Left ventricle myocardium superior (tissue), 1 donor: ENCODE measurements at regions not wholly inside any gene's neighbourhood (a gene's known extent, or its start where the extent isn't known, plus 50 kb on each side); places are given as distances from the start of the nearest gene placed in this dataset.
A peak's percentile ranks its signal among the peaks of the same experiment; 100 is the strongest.

Experiments
- ATAC-seq: fragments of 200-7000 bp; cut with Tn5 transposase; one replicate; pipeline ENCODE4 v1.9.1; 2020; ENCODE audit warnings: mild to moderate bottlenecking, moderate library complexity
- DNase-seq: peaks from one replicate; pipeline ENCODE4 v3.0.0-alpha.2; 2020
- intact Hi-C: fragments of 100-400 bp; cut with micrococcal nuclease; formaldehyde crosslinking; loops from one replicate; pipeline ENCODE4 v1.11.0; 2022
- donor health status: DM: no; HTN: yes; CAD: no; lungs with severe emphysema.

DNA sequence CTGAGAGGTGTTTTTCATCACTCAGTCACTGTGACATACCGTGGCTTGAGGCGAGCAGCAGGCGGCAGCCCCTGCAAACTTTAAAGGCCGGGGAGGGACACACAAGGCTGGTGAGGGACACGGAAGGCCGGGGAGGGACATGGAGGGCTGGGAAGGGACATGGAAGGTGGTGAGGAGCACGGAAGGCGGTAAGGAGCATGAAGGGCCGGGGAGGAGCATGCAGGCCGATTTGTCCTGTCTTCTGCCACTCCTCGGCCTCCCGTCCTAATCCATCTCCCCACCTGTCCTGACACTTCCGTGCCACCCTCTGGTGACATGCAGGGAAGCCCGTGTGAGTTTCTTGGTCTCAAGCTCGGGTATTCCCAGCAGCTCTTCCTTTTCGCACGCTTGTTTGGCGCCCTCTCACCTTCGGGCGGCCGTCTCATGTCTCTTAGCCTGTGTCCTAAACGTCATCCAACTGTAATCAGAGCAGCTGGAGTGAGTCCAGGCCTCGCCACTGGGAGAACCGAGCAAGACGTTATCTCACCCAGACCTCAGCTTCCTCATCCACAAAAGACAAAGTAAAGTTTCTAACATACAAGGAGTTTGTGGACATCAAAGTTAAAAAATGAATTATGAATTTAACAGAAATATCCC, 126.5 kb downstream of the MRPL36 start:
- no peak for ATAC-seq
- intact Hi-C loops = no loop called here
- DNase-seq = no peak

DNA sequence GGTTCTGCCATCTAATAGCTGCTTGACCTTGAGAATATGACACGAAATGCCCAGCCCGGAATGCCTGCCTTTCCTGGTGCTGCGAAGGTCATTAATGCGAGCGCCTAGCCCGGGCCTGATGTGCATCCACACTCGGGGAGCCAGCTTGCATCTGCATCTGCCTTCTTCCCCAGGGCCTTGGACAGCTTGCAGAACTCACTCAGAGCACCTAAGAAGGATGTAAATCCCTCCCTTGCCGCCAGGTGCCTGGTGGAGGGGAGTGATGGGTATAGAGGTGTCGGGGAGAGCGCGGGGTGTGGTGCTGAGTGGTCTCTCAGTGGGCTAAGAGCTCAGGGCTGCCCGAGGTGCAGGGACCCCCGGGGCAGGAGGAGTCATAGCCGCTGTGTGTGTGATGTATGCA, 127.2 kb downstream of the MRPL36 start:
- DNase-seq = no peak
- no peak for ATAC-seq
- intact Hi-C loops = no loop called here

- ATAC-seq = no peak
- intact Hi-C loops = no loop called here
- no peak for DNase-seq
Measured at GRCh38 chr5:1671351-1671750, 128.3 kb downstream of the MRPL36 start.

DNA sequence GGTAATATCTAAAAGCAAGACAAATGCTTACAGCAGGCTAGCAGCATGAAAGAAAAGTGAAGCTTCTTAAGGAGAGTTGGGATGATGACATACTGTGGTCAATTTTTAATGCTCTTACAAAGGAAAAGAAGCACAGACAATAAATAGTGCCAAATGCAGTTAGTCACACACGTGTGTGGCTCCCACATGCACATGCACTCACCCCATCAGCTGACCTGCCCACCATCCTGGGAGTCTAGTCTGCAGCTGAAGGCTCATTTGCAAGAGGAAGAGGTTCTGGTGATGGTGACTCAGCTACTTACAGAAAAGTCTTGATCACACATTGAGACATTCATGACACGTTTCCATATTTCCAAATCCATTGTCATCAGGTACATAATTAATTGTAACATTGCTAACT, 129.3 kb downstream of the MRPL36 start:
- no peak for DNase-seq
- ATAC-seq = no peak
- intact Hi-C loops = no loop called here

DNA sequence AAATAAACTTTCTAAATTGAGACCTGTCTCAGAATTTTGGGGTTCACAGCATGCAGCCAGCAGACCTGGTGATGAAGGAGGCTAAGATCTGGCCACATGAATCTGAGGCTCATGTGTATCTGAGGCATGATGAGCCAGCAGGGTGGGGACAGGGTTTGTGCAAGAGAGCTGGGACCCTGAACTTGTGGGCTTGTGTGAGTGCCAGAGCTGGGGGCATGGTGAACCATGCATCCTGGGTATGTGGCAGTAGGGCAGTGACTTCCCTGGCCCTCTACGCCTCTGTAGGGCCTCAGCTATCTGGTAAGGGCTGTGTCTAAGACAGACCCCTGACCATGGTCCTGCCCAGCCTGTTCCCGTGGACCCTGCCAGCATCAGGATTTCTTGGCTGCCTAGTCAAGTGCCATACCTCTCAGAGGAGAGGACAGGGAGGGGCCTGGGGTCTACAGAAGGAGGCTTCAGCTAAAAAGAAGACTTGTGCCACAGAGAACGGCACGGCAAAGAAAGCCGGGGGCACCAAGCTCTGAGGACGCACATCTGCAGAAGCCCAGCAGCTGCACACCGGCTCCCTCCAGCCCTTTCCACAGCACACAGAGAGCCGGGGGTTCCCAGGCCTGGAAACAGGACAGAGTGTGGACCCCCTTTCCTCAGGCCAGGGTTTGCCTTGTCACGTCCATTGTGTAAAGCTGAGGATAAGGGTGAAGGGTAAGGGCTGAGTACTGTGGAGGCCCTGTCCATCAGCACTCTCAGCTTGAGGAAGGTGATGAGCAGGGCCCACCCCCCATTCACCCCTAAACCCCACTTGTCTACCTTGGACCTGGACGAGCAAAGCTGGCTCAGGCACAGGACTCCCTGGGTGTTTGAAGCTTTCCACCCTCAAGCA, 130.1 kb downstream of the MRPL36 start:
- DNase-seq (no peak), ATAC-seq (no peak)
- intact Hi-C loops = no loop called here

- no peak for DNase-seq
Measured at GRCh38 chr5:1668141-1668721, 131.4 kb downstream of the MRPL36 start.

GRCh38 chr5:1667648-1668140, 131.9 kb downstream of the MRPL36 start:
- no peak for DNase-seq
- intact Hi-C loops = no loop called here
- peak; percentile 24 for ATAC-seq

More at GRCh38 chr5:1668141-1668721, 131.4 kb downstream of the MRPL36 start:
- peak; percentile 20 for ATAC-seq
- intact Hi-C loops = no loop called here

DNA sequence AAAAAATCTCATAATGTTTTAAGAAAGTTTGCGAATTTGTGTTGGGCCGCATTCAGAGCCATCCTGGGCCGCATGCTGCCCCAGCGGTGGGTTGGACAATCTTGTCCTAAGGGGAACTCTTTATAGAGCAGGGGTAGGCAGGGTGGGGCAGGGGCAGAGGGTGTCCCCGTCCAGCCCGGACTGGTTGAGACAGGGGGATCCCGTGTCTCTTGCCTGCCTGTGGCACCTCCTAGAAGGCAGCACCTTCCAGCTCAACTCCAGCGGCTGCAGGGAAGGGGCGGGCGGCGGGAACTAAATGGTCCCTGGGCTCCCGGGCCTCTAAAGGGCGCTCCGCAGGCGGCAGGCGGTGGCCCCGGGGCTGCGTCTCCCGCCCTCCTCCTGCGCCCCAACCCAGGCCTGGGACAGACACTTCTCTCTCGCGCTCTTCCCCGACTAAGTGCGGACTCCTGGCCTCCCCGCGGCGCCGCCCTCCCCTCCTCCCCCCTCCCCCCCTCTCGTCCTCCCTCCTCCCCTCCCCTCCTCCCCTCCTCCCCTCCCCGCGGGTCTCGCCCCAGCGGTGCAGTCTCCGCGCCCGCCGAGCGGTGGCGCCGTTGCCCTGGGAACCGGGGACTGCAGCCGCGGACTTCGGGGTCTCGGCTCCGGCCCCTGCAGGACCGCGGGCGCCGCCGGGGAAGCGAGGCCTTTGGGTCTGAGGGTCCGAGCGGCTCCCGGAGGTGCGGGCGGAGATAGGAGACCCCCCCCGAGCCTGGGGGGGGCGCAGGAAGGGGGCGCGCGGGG, 132.6 kb downstream of the MRPL36 start:
- DNase-seq (peak; percentile 55), ATAC-seq (peak; percentile 71)
- intact Hi-C loops = no loop called here

- DNase-seq (no peak), ATAC-seq (no peak)
- intact Hi-C loops = no loop called here
Measured at GRCh38 chr5:1666221-1666620, 133.4 kb downstream of the MRPL36 start.

DNA sequence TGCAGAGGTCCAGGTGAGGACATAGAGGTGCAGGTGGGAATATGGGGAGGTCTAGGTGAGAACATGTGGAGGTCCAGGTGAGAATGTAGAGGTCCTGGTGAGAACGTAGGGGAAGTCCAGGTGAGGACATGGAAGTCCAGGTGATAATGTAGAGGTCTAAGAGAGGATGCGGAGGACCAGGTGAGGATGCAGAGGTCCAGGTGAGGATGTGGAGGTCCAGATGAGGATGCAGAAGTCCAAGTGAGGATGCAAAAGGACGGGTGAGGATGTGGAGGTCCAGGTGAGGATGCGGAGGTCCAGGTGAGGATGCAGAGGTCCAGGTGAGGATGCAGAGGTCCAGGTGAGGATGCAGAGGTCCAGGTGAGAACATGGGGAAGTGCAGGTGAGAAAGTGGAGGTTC, 133.8 kb downstream of the MRPL36 start:
- ATAC-seq (no peak), DNase-seq (no peak)
- intact Hi-C loops = no loop called here

DNA sequence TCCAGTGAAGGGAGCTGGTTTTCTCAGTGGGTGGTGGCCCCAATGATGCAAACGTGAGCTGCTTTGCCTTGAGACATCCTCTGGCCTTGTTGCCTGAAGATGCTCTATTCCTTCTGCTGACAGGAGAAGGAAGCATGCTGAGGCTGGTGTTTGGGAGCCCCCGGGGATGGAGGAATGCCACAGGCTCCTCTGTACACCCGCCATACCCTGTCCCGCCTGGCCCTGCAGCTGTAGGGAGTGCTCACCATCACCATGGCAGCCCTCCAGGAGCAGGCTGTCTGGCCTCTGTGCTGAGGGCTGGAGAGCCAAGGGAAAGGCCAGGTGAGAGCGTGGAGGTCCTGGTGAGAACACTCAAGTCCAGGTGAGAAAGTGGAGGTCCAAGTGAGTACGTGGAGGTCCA, 134.4 kb downstream of the MRPL36 start:
- no peak for ATAC-seq
- no peak for DNase-seq
- intact Hi-C loops = no loop called here

DNA sequence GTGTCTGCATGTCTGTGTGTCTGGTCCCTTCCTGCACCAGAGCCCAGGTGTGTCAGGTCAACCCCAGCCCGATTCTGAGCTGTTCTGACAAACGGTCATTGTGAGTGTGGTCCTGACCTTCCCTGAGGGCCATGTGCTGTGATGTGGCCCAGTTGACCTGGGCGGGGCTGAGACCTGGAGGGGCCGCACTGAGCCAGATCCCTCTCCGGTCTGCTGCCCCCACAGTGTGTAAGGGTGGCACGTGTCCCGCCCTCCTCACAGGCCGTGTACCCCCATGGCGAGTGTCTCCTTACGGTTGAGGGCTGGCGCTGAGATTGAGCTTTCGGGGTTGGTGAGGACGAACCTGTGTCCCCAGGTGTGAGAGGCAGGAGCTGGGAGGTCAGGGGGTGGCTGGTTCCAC, 136.5 kb downstream of the MRPL36 start:
- ATAC-seq (no peak), DNase-seq (no peak)
- intact Hi-C loops = no loop called here

GRCh38 chr5:1662559-1663085, 137.0 kb downstream of the MRPL36 start:
- no peak for DNase-seq
- intact Hi-C loops = no loop called here
- ATAC-seq = no peak

DNA sequence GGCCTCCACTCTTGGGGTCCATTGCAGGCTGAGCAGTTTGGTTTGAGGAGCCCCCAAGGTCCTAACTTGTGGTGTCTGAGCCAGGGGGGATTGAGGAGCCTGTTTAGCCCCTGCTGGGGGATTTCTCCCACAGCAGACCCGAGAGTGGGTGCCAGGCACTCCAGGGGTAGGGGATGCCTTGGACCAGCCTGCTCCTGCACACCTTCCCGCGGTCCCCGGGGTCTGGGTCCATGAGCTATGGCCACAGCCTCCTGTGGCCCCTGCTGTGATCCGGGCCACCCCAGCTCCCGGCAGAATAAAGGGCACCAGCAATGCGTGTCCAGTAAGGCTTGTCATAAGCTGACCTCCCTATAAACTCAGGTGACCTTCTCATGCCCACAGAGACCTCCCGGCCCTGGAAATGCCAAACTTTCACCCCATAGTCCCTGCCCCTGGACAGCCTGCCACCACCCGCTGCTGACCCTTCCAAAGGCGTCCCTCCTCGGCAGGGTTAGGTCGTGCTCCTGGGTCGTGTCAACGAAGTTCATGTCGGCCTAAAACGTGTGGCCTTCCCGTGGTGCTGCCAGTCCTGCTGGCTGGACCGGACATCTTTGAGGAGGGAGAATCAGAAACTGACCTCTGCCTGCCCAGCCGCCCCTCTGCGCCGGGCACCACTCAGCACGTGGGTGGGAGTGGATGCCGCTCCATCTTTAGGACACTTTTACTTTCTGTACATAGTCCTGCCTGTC, 137.6 kb downstream of the MRPL36 start:
- no peak for DNase-seq
- intact Hi-C loops = no loop called here
- ATAC-seq = no peak

- intact Hi-C loops = no loop called here
- ATAC-seq (no peak), DNase-seq (no peak)
Measured at GRCh38 chr5:1661311-1661710, 137.6 kb upstream of the LPCAT1 start.

DNA sequence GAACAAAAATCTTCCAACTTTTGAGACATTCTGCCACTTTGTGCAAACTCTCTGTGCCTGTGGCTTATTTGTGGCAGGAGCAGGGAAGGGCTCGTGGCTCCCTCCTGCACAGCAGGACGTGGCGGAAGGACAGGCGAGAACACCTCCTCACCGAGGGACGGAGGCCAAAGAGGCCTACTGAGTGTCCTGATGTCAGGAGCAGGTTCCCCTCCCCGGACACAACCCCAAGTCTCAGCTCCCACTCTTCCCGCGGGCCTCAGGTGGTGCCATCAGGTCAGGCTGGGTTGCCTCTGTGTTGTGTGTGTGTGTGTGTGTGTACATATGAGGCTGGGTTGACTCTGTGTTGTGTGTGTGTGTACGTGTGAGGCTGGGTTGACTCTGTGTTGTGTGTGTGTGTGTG, 136.8 kb upstream of the LPCAT1 start:
- no peak for ATAC-seq
- intact Hi-C loops = no loop called here
- no peak for DNase-seq

- no peak for DNase-seq
Measured at GRCh38 chr5:1660001-1660400, 136.2 kb upstream of the LPCAT1 start.

DNA sequence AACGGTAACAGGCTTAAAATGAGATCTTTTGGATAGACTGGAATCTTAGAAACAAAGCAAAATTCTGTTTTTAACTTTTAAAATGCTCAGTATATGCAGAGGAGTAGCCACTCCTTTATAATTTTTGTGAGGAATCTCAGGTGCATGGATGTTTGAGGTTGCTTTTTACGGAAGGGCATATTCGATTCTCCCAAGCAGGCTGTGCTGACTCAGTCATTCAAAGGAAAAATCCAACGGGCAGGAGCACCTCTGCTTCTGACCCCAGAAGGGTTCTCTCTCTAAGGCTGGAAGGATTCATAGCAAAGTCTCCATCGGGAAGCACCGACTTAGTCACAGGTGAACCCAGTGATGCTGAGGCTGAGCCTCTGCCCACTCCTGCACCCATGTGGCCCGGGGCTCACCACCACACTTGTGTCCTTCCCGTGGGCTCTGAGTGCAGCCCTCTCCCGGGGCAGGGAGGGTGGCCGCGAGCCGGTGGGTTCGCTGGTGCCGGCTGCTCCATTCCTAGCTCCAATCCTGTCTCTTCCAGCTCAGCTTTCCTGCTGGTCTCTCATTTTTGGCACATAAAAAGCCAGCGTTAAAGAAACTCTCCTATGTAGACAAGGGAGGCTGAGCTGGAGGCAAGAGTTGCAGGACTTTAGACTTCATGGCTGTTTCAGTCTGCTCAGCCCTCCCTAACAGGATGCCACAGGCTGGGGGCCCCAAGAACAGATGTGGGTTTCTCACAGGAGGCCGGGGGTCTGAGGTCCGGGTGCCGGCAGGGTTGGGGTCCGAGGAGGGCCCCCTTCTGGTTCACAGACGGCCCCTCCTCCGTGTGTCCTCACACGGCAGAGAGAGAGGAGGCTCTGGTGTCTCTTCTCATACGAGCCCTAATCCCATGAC, 135.6 kb upstream of the LPCAT1 start:
- intact Hi-C loops = no loop called here
- DNase-seq (no peak), ATAC-seq (no peak)

More at GRCh38 chr5:1660001-1660400, 136.2 kb upstream of the LPCAT1 start:
- no peak for ATAC-seq
- intact Hi-C loops = no loop called here
